ENCODE measurements at regions not wholly inside any gene's neighbourhood (a gene's known extent, or its start where the extent isn't known, plus 50 kb on each side); places are given as distances from the start of the nearest gene placed in this dataset.

GRCh38 chr10:52664629-52665028, 108.0 kb downstream of the MBL2 start:
- Histone ChIP-seq H3K27me3 (ENCODE audit: control insufficient read depth, insufficient read depth, low read length) (no peaks in the 10 kb centered on the region), H3K27ac (ENCODE audit: low read depth, low read length) (no peak overlapping the region), H3K4me3 (ENCODE audit: low read depth, low read length) (no peak overlapping the region), H3K9me3 (ENCODE audit: control insufficient read depth, insufficient read depth, low read length) (no peaks in the 10 kb centered on the region)
- no peak for TF ChIP-seq CTCF (IDR thresholded peaks at IDR 0.05; ENCODE audit: low read depth, low read length)
- ChIA-PET POLR2A (no interaction called here), CTCF (no interaction called here)
- no peak for DNase-seq (ENCODE audit: low read depth, low spot score)

- no peak overlapping the region for H3K4me3 ChIP-seq (ENCODE audit: low read depth, low read length)
- no peak overlapping the region for H3K27ac ChIP-seq (ENCODE audit: low read depth, low read length)
- TF ChIP-seq CTCF (IDR thresholded peaks at IDR 0.05; ENCODE audit: low read depth, low read length) = no peak
- no peaks in the 10 kb centered on the region for H3K27me3 ChIP-seq (ENCODE audit: control insufficient read depth, insufficient read depth, low read length)
- no peaks in the 10 kb centered on the region for H3K9me3 ChIP-seq (ENCODE audit: control insufficient read depth, insufficient read depth, low read length)
- ChIA-PET POLR2A (no interaction called here), CTCF (interaction anchor here (1.1 to 1.3 kb wide), 2 partner anchors 21 to 22 kb away, joined by 3 to 4 read pairs; no protein-coding TSS in a partner anchor)
- DNase-seq (ENCODE audit: low read depth, low spot score) = no peak
These were observed 106.8 kb downstream of the MBL2 start for GRCh38 chr10:52665821-52666220.

GRCh38 chr10:52666931-52667330, 105.7 kb downstream of the MBL2 start:
- no peak overlapping the region for H3K4me3 ChIP-seq (ENCODE audit: low read depth, low read length)
- H3K9me3 ChIP-seq (ENCODE audit: control insufficient read depth, insufficient read depth, low read length) = no peaks in the 10 kb centered on the region
- H3K27ac ChIP-seq (ENCODE audit: low read depth, low read length) = no peak overlapping the region
- TF ChIP-seq CTCF (IDR thresholded peaks at IDR 0.05; ENCODE audit: low read depth, low read length) = no peak
- ChIA-PET POLR2A (no interaction called here), CTCF (interaction anchor here (1.1 to 1.3 kb wide), 2 partner anchors 22 to 23 kb away, joined by 3 to 4 read pairs; no protein-coding TSS in a partner anchor)
- H3K27me3 ChIP-seq (ENCODE audit: control insufficient read depth, insufficient read depth, low read length) = no peaks in the 10 kb centered on the region
- DNase-seq (ENCODE audit: low read depth, low spot score) = no peak

GRCh38 chr10:52668024-52668423, 104.6 kb downstream of the MBL2 start:
- no peak for DNase-seq (ENCODE audit: low read depth, low spot score)
- ChIA-PET POLR2A (no interaction called here), CTCF (interaction anchor here (0.9 kb wide), 1 partner anchor 24 kb away, joined by 3 read pairs; no protein-coding TSS in a partner anchor)
- Histone ChIP-seq H3K4me3 (ENCODE audit: low read depth, low read length) (no peak overlapping the region), H3K9me3 (ENCODE audit: control insufficient read depth, insufficient read depth, low read length) (no peaks in the 10 kb centered on the region), H3K27ac (ENCODE audit: low read depth, low read length) (no peak overlapping the region), H3K27me3 (ENCODE audit: control insufficient read depth, insufficient read depth, low read length) (no peaks in the 10 kb centered on the region)
- no peak for TF ChIP-seq CTCF (IDR thresholded peaks at IDR 0.05; ENCODE audit: low read depth, low read length)

GRCh38 chr10:52672880-52673279, 99.7 kb downstream of the MBL2 start:
- no peaks in the 10 kb centered on the region for H3K27me3 ChIP-seq (ENCODE audit: control insufficient read depth, insufficient read depth, low read length)
- H3K9me3 ChIP-seq (ENCODE audit: control insufficient read depth, insufficient read depth, low read length) = no peaks in the 10 kb centered on the region
- DNase-seq (ENCODE audit: low read depth, low spot score) = no peak
- ChIA-PET CTCF (no interaction called here), POLR2A (no interaction called here)
- H3K27ac ChIP-seq (ENCODE audit: low read depth, low read length) = no peak overlapping the region
- no peak for TF ChIP-seq CTCF (IDR thresholded peaks at IDR 0.05; ENCODE audit: low read depth, low read length)
- no peak overlapping the region for H3K4me3 ChIP-seq (ENCODE audit: low read depth, low read length)
